ENCODE measurements at regions not wholly inside any gene's neighbourhood (a gene's known extent, or its start where the extent isn't known, plus 50 kb on each side); places are given as distances from the start of the nearest gene placed in this dataset.

GRCh38 chr7:47102331-47102841, 479.5 kb downstream of the TNS3 start:
- ChIA-PET POLR2A (ENCODE audit: low non-redundant PET) (no interaction called here), CTCF (interaction anchor here (0.6 to 0.8 kb wide), 2 partner anchors 1187 to 1248 kb away, joined by 3 read pairs; no protein-coding TSS in a partner anchor)
- no peak for DNase-seq (ENCODE audit: low spot score)
- TF ChIP-seq CTCF (conservative IDR thresholded peaks at IDR 0.05; ENCODE audit: low read depth): no peak
- H3K27ac ChIP-seq: no peak overlapping the region

- POLR2A ChIA-PET (ENCODE audit: low non-redundant PET): no interaction called here
These were observed 481.0 kb downstream of the TNS3 start for GRCh38 chr7:47100817-47101435.

GRCh38 chr7:47100148-47100816, 481.6 kb downstream of the TNS3 start:
- no peak overlapping the region for H3K27ac ChIP-seq
- ChIA-PET POLR2A (ENCODE audit: low non-redundant PET) (no interaction called here), CTCF (interaction anchor here (0.6 to 0.8 kb wide), 5 partner anchors 8 to 720 kb away, joined by 3 to 5 read pairs (median 3); no protein-coding TSS in a partner anchor)
- no peak for DNase-seq (ENCODE audit: low spot score)
- TF ChIP-seq CTCF (conservative IDR thresholded peaks at IDR 0.05; ENCODE audit: low read depth): no peak

More at GRCh38 chr7:47100817-47101435, 481.0 kb downstream of the TNS3 start:
- peak; percentile 47 for TF ChIP-seq CTCF (conservative IDR thresholded peaks at IDR 0.05; ENCODE audit: low read depth)
- no peak overlapping the region for H3K27ac ChIP-seq
- DNase-seq (ENCODE audit: low spot score): peak; percentile 36
- CTCF ChIA-PET: interaction anchor here (0.6 to 0.8 kb wide), 5 partner anchors 9 to 720 kb away, joined by 3 read pairs; no protein-coding TSS in a partner anchor

DNA sequence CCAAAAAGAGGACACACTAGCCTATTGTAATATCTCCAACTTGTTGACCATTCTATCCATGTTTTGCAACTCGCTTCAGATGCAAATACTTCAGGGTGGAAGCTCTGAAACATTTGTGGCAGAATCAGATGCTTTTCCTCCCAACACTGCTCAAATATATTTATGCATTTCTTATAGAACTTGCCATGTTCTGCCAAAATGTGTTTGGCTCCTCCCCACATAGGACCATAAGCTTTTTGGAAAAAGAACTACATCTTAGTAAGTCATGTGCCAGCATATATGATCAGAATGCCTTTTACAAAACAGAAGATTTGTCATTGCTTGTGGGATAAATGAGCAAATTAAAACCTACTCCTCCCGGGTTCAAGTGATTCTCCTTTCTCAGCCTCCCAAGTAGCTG, 484.5 kb downstream of the TNS3 start:
- ChIA-PET POLR2A (ENCODE audit: low non-redundant PET) (no interaction called here), CTCF (no interaction called here)
- no peak overlapping the region for H3K27ac ChIP-seq
- no peak for DNase-seq (ENCODE audit: low spot score)
- no peak for TF ChIP-seq CTCF (conservative IDR thresholded peaks at IDR 0.05; ENCODE audit: low read depth)

DNA sequence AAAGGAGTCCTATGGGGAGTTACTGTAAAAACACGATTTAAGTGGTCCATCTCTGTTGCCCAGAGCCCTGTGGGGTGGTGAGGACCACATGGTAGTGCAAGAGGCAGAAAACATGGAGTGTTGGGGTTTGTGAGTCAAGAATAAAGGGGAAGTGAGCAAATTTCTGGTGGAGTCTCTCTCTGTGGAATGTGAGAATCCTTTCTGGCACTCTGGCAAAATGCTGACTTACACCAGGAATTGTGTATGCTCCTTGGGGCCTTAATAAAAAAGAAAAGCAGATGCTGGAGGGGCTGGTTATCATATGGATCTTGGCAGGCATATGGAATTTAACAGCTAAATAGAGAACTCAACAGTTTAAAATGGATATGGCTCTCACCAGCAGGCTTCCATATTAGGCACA, 486.0 kb downstream of the TNS3 start:
- H3K27ac ChIP-seq: no peak overlapping the region
- CTCF ChIA-PET: interaction anchor here (0.6 kb wide), 1 partner anchor 15 kb away, joined by 7 read pairs; no protein-coding TSS in a partner anchor
- no peak for TF ChIP-seq CTCF (conservative IDR thresholded peaks at IDR 0.05; ENCODE audit: low read depth)
- POLR2A ChIA-PET (ENCODE audit: low non-redundant PET): no interaction called here
- no peak for DNase-seq (ENCODE audit: low spot score)

GRCh38 chr7:47094462-47094861, 487.4 kb downstream of the TNS3 start:
- ChIA-PET POLR2A (ENCODE audit: low non-redundant PET) (no interaction called here), CTCF (no interaction called here)
- no peak for DNase-seq (ENCODE audit: low spot score)
- no peak overlapping the region for H3K27ac ChIP-seq
- TF ChIP-seq CTCF (conservative IDR thresholded peaks at IDR 0.05; ENCODE audit: low read depth): no peak

All from RWPE1 (cell line).